ENCODE measurements at regions not wholly inside any gene's neighbourhood (a gene's known extent, or its start where the extent isn't known, plus 50 kb on each side); places are given as distances from the start of the nearest gene placed in this dataset.

DNA sequence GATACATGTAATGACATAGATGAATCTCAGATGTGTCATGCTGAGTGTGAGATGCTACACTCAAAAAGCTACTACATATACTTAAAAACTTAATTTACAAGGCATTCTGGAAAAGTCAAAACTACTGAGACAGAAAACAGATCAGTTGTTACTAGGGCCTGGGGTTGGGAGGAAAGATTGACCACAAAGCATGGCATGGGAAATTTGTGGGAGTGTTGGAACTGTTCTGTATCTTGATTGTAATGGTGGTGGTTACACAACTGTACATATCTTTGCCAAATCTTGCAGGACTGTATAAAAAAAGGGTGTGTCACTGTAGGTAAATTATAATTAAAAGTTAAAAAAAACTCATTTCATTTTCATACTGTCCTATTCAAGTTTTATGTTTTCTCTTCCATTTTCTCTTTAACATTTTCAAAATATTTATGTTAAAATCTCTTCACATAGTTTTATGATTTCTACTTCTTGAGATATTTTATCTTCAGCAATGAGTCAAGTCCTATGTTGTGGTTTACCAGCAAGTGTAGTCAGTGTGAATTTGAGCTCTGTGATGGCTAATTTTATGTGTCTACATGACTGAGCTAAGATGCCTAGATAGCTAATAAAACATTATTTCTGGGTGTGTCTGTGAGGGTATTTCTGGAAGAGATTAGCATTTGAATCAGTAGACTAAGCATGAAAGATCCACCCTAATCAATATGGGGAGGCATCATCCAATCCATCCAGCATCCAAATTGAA lies 58.6 kb upstream of the VRK2 start:
- TF ChIP-seq, protein P1, sequence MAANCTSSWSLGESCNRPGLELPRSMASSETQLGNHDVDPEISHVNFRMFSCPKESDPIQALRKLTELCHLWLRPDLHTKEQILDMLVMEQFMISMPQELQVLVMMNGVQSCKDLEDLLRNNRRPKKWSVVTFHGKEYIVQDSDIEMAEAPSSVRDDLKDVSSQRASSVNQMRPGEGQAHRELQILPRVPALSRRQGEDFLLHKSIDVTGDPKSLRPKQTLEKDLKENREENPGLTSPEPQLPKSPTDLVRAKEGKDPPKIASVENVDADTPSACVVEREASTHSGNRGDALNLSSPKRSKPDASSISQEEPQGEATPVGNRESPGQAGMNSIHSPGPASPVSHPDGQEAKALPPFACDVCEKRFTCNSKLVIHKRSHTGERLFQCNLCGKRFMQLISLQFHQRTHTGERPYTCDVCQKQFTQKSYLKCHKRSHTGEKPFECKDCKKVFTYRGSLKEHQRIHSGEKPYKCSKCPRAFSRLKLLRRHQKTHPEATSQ (CRISPR knock-in tag; IDR thresholded peaks at IDR 0.05; ENCODE audit: borderline replicate concordance), result no peak
- TF ChIP-seq, protein P2, sequence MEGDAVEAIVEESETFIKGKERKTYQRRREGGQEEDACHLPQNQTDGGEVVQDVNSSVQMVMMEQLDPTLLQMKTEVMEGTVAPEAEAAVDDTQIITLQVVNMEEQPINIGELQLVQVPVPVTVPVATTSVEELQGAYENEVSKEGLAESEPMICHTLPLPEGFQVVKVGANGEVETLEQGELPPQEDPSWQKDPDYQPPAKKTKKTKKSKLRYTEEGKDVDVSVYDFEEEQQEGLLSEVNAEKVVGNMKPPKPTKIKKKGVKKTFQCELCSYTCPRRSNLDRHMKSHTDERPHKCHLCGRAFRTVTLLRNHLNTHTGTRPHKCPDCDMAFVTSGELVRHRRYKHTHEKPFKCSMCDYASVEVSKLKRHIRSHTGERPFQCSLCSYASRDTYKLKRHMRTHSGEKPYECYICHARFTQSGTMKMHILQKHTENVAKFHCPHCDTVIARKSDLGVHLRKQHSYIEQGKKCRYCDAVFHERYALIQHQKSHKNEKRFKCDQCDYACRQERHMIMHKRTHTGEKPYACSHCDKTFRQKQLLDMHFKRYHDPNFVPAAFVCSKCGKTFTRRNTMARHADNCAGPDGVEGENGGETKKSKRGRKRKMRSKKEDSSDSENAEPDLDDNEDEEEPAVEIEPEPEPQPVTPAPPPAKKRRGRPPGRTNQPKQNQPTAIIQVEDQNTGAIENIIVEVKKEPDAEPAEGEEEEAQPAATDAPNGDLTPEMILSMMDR (CRISPR knock-in tag; IDR thresholded peaks at IDR 0.05), result no peak
- TF ChIP-seq ZFP37 (CRISPR knock-in tag; IDR thresholded peaks at IDR 0.05; ENCODE audit: borderline replicate concordance) (no peak), HES4 (CRISPR knock-in tag; IDR thresholded peaks at IDR 0.05; ENCODE audit: borderline replicate concordance) (no peak), CCDC6 (CRISPR knock-in tag; IDR thresholded peaks at IDR 0.05) (no peak), ZFP1 (CRISPR knock-in tag; IDR thresholded peaks at IDR 0.05) (no peak), SMAD1 (CRISPR knock-in tag; IDR thresholded peaks at IDR 0.05; ENCODE audit: borderline replicate concordance, low read depth) (no peak)
